ENCODE measurements at regions not wholly inside any gene's neighbourhood (a gene's known extent, or its start where the extent isn't known, plus 50 kb on each side); places are given as distances from the start of the nearest gene placed in this dataset.

DNA sequence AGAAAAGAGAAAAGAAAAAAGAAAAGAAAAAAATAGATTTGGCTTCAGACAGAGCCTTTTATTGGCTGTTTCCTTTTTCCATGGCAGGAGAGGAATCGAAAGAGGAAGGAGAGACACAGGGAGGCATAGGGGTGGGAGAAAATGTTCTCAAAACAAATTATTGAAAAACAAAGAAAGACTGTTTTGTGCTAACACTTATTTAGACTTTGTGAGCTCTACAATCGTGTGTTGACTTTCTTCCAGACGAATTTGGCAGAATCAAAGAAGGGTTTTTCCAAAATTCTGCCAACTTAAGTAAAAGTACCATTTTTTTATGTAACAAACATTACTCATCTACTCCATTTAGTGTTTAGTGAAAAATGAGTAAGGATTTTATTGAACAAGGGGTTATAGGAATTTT lies 982.2 kb downstream of the REEP3 start:
- WGBS (ENCODE audit: insufficient coverage): no CpG with 5 or more reads among the region's 3 CpGs
- intact Hi-C loops (cut with micrococcal nuclease): no loop called here
- Histone ChIP-seq H3K79me2 (ENCODE audit: control insufficient read depth, insufficient read depth, low read length) (no peaks in the 10 kb centered on the region), H3K9ac (ENCODE audit: low read length) (no peak overlapping the region), H4K20me1 (ENCODE audit: control insufficient read depth, insufficient read depth, low read length, poor library complexity, severe bottlenecking) (no peaks in the 10 kb centered on the region), H3K4me2 (replicated peaks; ENCODE audit: low read depth, low read length, poor library complexity, severe bottlenecking) (no peak overlapping the region), H3K4me3 (ENCODE audit: control extremely low read depth in 1 of 5, extremely low read depth in 1 of 5, insufficient read depth in 1 of 5, low read depth in 2 of 5, low read length in 4 of 5) (no peak overlapping the region), H3K27me3 (replicated peaks in 1 of 4; ENCODE audit: control extremely low read depth in 1 of 4, control insufficient read depth in 3 of 4, insufficient read depth in 4 of 4, low read length in 3 of 4) (no peaks in the 10 kb centered on the region), H3K4me1 (ENCODE audit: control insufficient read depth in 2 of 2, insufficient read depth in 2 of 2, low read length in 2 of 2) (no peaks in the 10 kb centered on the region), H3K27ac (ENCODE audit: low read length in 2 of 2) (no peak overlapping the region), H2AFZ (ENCODE audit: insufficient read depth, low read depth, low read length, poor library complexity, severe bottlenecking) (no peak overlapping the region), H3K9me3 (ENCODE audit: control extremely low read depth in 1 of 3, control insufficient read depth in 2 of 3, insufficient read depth in 1 of 3, low read length in 2 of 3) (no peaks in the 10 kb centered on the region), H3K36me3 (replicated peaks in 1 of 2; ENCODE audit: control extremely low read depth in 1 of 2, control insufficient read depth in 1 of 2, extremely low read depth in 1 of 2, insufficient read depth in 2 of 2, low read length in 1 of 2) (no peaks in the 10 kb centered on the region)
- TF ChIP-seq EZH2 (IDR thresholded peaks at IDR 0.05; ENCODE audit: borderline replicate concordance, insufficient read depth, low read depth, low read length, poor library complexity, severe bottlenecking): no peak
- TF ChIP-seq, protein P1, sequence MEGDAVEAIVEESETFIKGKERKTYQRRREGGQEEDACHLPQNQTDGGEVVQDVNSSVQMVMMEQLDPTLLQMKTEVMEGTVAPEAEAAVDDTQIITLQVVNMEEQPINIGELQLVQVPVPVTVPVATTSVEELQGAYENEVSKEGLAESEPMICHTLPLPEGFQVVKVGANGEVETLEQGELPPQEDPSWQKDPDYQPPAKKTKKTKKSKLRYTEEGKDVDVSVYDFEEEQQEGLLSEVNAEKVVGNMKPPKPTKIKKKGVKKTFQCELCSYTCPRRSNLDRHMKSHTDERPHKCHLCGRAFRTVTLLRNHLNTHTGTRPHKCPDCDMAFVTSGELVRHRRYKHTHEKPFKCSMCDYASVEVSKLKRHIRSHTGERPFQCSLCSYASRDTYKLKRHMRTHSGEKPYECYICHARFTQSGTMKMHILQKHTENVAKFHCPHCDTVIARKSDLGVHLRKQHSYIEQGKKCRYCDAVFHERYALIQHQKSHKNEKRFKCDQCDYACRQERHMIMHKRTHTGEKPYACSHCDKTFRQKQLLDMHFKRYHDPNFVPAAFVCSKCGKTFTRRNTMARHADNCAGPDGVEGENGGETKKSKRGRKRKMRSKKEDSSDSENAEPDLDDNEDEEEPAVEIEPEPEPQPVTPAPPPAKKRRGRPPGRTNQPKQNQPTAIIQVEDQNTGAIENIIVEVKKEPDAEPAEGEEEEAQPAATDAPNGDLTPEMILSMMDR (IDR thresholded peaks at IDR 0.05): no peak
- no peak overlapping the region for H3K4me3 Mint-ChIP-seq
- DNase-seq (no peak), ATAC-seq (ENCODE audit: low read depth) (no peak)
- H3K4me1 Mint-ChIP-seq: no peaks in the 10 kb centered on the region
- no peak overlapping the region for H3K27ac Mint-ChIP-seq
- peaks cover 3% of the 10 kb centered on the region for H3K9me3 Mint-ChIP-seq (ENCODE audit: insufficient read depth)
- CTCF ChIA-PET: no interaction called here
- no peaks in the 10 kb centered on the region for H3K27me3 Mint-ChIP-seq
- POLR2A ChIA-PET: no interaction called here

DNA sequence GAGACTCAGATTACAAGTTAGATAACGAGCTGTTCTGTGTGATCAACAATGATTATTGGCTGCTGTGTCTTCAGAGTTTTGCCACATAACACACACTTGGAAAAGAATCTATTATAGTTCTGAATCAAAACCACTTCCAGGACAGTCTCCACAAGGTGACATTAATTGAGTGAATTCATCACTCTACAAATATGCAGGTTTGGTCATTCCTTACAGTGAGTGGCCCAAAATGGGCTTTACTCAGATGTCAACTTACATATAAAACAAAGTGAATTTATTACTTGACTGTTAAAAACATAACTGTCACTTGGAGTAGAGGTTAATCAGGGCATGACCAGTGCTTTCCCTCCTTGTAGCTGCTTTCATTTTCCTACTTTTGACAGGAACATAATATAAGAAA lies 984.3 kb downstream of the REEP3 start:
- no CpG with 5 or more reads among the region's 1 CpG for WGBS (ENCODE audit: insufficient coverage)
- no peaks in the 10 kb centered on the region for H3K36me3 ChIP-seq (replicated peaks in 1 of 2; ENCODE audit: control extremely low read depth in 1 of 2, control insufficient read depth in 1 of 2, extremely low read depth in 1 of 2, insufficient read depth in 2 of 2, low read length in 1 of 2)
- Mint-ChIP-seq H3K4me1 (no peaks in the 10 kb centered on the region), H3K27me3 (no peaks in the 10 kb centered on the region), H3K4me3 (no peak overlapping the region), H3K9me3 (ENCODE audit: insufficient read depth) (no peaks in the 10 kb centered on the region), H3K27ac (no peak overlapping the region)
- H4K20me1 ChIP-seq (ENCODE audit: control insufficient read depth, insufficient read depth, low read length, poor library complexity, severe bottlenecking): no peaks in the 10 kb centered on the region
- ChIA-PET POLR2A (no interaction called here), CTCF (no interaction called here)
- no peak overlapping the region for H3K9ac ChIP-seq (ENCODE audit: low read length)
- DNase-seq (no peak), ATAC-seq (ENCODE audit: low read depth) (no peak)
- H3K4me1 ChIP-seq (ENCODE audit: control insufficient read depth in 2 of 2, insufficient read depth in 2 of 2, low read length in 2 of 2): no peaks in the 10 kb centered on the region
- H3K79me2 ChIP-seq (ENCODE audit: control insufficient read depth, insufficient read depth, low read length): no peaks in the 10 kb centered on the region
- no peak overlapping the region for H2AFZ ChIP-seq (ENCODE audit: insufficient read depth, low read depth, low read length, poor library complexity, severe bottlenecking)
- intact Hi-C loops (cut with micrococcal nuclease): no loop called here
- no peak overlapping the region for H3K4me2 ChIP-seq (replicated peaks; ENCODE audit: low read depth, low read length, poor library complexity, severe bottlenecking)
- no peak overlapping the region for H3K27ac ChIP-seq (ENCODE audit: low read length in 2 of 2)
- H3K9me3 ChIP-seq (ENCODE audit: control extremely low read depth in 1 of 3, control insufficient read depth in 2 of 3, insufficient read depth in 1 of 3, low read length in 2 of 3): no peaks in the 10 kb centered on the region
- TF ChIP-seq, protein P1 (IDR thresholded peaks at IDR 0.05): no peak
- no peak for TF ChIP-seq EZH2 (IDR thresholded peaks at IDR 0.05; ENCODE audit: borderline replicate concordance, insufficient read depth, low read depth, low read length, poor library complexity, severe bottlenecking)
- H3K27me3 ChIP-seq (replicated peaks in 1 of 4; ENCODE audit: control extremely low read depth in 1 of 4, control insufficient read depth in 3 of 4, insufficient read depth in 4 of 4, low read length in 3 of 4): no peaks in the 10 kb centered on the region
- no peak overlapping the region for H3K4me3 ChIP-seq (ENCODE audit: control extremely low read depth in 1 of 5, extremely low read depth in 1 of 5, insufficient read depth in 1 of 5, low read depth in 2 of 5, low read length in 4 of 5)

Data from B cell (primary cell).